ENCODE measurements at regions not wholly inside any gene's neighbourhood (a gene's known extent, or its start where the extent isn't known, plus 50 kb on each side); places are given as distances from the start of the nearest gene placed in this dataset.

DNA sequence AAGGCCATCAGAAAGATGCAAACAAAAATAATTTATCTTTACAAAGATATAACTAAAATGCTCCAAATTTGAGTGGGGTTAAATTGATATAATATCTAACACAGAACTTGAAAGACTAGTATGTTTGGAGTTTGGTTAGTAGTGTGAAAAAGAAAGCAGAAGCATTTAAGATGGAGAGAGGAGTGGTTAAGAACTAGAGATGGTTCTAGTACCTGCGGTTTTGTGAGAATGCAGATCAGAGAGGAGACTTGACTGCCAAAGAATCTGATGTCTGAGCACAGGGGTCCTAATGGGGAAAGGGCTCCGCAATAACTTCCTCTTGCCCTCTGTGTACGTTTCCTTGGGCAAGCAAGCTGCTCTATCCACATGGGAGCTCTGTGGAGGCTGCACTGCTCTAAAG is 506.8 kb upstream of the COBL start:
- TF ChIP-seq TEAD4 (IDR thresholded peaks at IDR 0.05): no peak
- no peak for TF ChIP-seq EP300 (IDR thresholded peaks at IDR 0.05; ENCODE audit: borderline replicate concordance)
- no peak for TF ChIP-seq FOXM1 (IDR thresholded peaks at IDR 0.05; ENCODE audit: borderline replicate concordance, low read depth)
- no peak for TF ChIP-seq MAX (IDR thresholded peaks at IDR 0.05)

- TF ChIP-seq CREB1 (IDR thresholded peaks at IDR 0.05; ENCODE audit: low read depth) (no peak), NFIC (IDR thresholded peaks at IDR 0.05) (no peak), CEBPB (IDR thresholded peaks at IDR 0.05) (no peak), TAF1 (IDR thresholded peaks at IDR 0.05; ENCODE audit: low read depth) (no peak), FOXM1 (IDR thresholded peaks at IDR 0.05; ENCODE audit: borderline replicate concordance, low read depth) (no peak), EP300 (IDR thresholded peaks at IDR 0.05; ENCODE audit: borderline replicate concordance) (no peak), RAD21 (IDR thresholded peaks at IDR 0.05; ENCODE audit: low read depth) (no peak)
Measured at GRCh38 chr7:51817694-51818225, 501.2 kb upstream of the COBL start.

DNA sequence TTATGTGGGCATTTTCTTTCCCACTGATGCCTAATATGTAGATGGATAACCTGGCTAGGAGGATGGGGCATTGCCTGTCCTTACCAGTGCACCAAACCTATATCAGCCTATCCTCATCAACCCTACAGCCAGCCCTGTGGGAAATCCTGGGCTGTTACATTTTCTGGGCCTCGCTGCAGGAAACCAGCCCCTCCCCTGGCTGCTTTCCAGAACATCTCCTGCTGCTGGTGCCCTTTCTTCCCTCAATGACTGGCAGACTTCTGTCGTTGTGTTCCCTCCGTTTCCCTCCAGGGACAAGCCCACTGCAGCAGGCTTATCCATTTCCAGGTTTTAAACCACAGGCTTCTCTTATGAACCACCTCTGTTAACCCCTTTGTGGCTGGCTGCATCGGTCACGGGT is 486.1 kb upstream of the COBL start:
- TF ChIP-seq TCF12 (IDR thresholded peaks at IDR 0.05; ENCODE audit: low read depth) (no peak), EGR1 (IDR thresholded peaks at IDR 0.05) (no peak), ZBTB7A (IDR thresholded peaks at IDR 0.05; ENCODE audit: low read depth) (no peak), TEAD4 (IDR thresholded peaks at IDR 0.05) (no peak), TAF1 (IDR thresholded peaks at IDR 0.05; ENCODE audit: low read depth) (no peak), CEBPB (IDR thresholded peaks at IDR 0.05) (no peak), EP300 (IDR thresholded peaks at IDR 0.05; ENCODE audit: borderline replicate concordance) (no peak), MAX (IDR thresholded peaks at IDR 0.05) (no peak), RAD21 (IDR thresholded peaks at IDR 0.05; ENCODE audit: low read depth) (no peak), REST (IDR thresholded peaks at IDR 0.05; ENCODE audit: low read depth) (no peak)

GRCh38 chr7:51797371-51797770 is 480.8 kb upstream of the COBL start:
- TF ChIP-seq USF1 (IDR thresholded peaks at IDR 0.05) (no peak), TEAD4 (IDR thresholded peaks at IDR 0.05) (no peak), NFIC (IDR thresholded peaks at IDR 0.05) (no peak), EP300 (IDR thresholded peaks at IDR 0.05; ENCODE audit: borderline replicate concordance) (no peak), ZBTB7A (IDR thresholded peaks at IDR 0.05; ENCODE audit: low read depth) (no peak), YY1 (IDR thresholded peaks at IDR 0.05; ENCODE audit: low read depth) (no peak), CREB1 (IDR thresholded peaks at IDR 0.05; ENCODE audit: low read depth) (no peak), FOXM1 (IDR thresholded peaks at IDR 0.05; ENCODE audit: borderline replicate concordance, low read depth) (no peak), RAD21 (IDR thresholded peaks at IDR 0.05; ENCODE audit: low read depth) (no peak), EGR1 (IDR thresholded peaks at IDR 0.05) (no peak), CEBPB (IDR thresholded peaks at IDR 0.05) (no peak), TCF12 (IDR thresholded peaks at IDR 0.05; ENCODE audit: low read depth) (no peak), REST (IDR thresholded peaks at IDR 0.05; ENCODE audit: low read depth) (no peak), TAF1 (IDR thresholded peaks at IDR 0.05; ENCODE audit: low read depth) (no peak), MAX (IDR thresholded peaks at IDR 0.05) (no peak)

GRCh38 chr7:51792796-51793195 is 476.2 kb upstream of the COBL start:
- TF ChIP-seq REST (IDR thresholded peaks at IDR 0.05; ENCODE audit: low read depth): no peak
- no peak for TF ChIP-seq MAX (IDR thresholded peaks at IDR 0.05)
- TF ChIP-seq CEBPB (IDR thresholded peaks at IDR 0.05): no peak
- TF ChIP-seq CREB1 (IDR thresholded peaks at IDR 0.05; ENCODE audit: low read depth): no peak
- TF ChIP-seq ZBTB7A (IDR thresholded peaks at IDR 0.05; ENCODE audit: low read depth): no peak
- TF ChIP-seq YY1 (IDR thresholded peaks at IDR 0.05; ENCODE audit: low read depth): no peak
- no peak for TF ChIP-seq NFIC (IDR thresholded peaks at IDR 0.05)
- TF ChIP-seq USF1 (IDR thresholded peaks at IDR 0.05): no peak
- TF ChIP-seq EP300 (IDR thresholded peaks at IDR 0.05; ENCODE audit: borderline replicate concordance): no peak
- TF ChIP-seq FOXM1 (IDR thresholded peaks at IDR 0.05; ENCODE audit: borderline replicate concordance, low read depth): no peak
- no peak for TF ChIP-seq EGR1 (IDR thresholded peaks at IDR 0.05)

Data from Ishikawa (cell line).